ENCODE measurements at regions not wholly inside any gene's neighbourhood (a gene's known extent, or its start where the extent isn't known, plus 50 kb on each side); places are given as distances from the start of the nearest gene placed in this dataset.

GRCh38 chr1:245091171-245091621 is 63.6 kb upstream of the KIF26B start:
- Histone ChIP-seq H3F3A (ENCODE audit: insufficient read depth, low read length, poor library complexity, severe bottlenecking) (no peaks in the 10 kb centered on the region), H3K9me3 (ENCODE audit: low read length) (no peaks in the 10 kb centered on the region), H3K27ac (ENCODE audit: low read length) (no peak overlapping the region), H3K4me2 (ENCODE audit: low read length) (no peak overlapping the region), H2AFZ (ENCODE audit: low read depth, low read length) (no peak overlapping the region), H4K20me1 (ENCODE audit: insufficient read depth) (no peaks in the 10 kb centered on the region), H3K9me2 (ENCODE audit: insufficient read depth, low read length) (no peaks in the 10 kb centered on the region), H3K9ac (ENCODE audit: low read length) (no peak overlapping the region), H3K27me3 (ENCODE audit: insufficient read depth, low read depth, low read length) (no peaks in the 10 kb centered on the region), H3K4me3 (ENCODE audit: low read length) (no peak overlapping the region), H3K36me3 (ENCODE audit: insufficient read depth, low read length) (no peaks in the 10 kb centered on the region), H3K79me2 (replicated peaks; ENCODE audit: insufficient read depth, low read length) (no peaks in the 10 kb centered on the region)
- TF ChIP-seq EP300 (conservative IDR thresholded peaks at IDR 0.05; ENCODE audit: poor library complexity, severe bottlenecking) (no peak), SMC3 (conservative IDR thresholded peaks at IDR 0.05; ENCODE audit: poor library complexity) (no peak), RAD21 (conservative IDR thresholded peaks at IDR 0.05) (no peak), POLR2AphosphoS5 (IDR thresholded peaks at IDR 0.05) (no peak), MXI1 (conservative IDR thresholded peaks at IDR 0.05; ENCODE audit: poor library complexity, severe bottlenecking) (no peak), CTCF (IDR thresholded peaks at IDR 0.05; ENCODE audit: poor library complexity, severe bottlenecking) (no peak), TAF1 (IDR thresholded peaks at IDR 0.05; ENCODE audit: low read depth) (no peak)

- no peaks in the 10 kb centered on the region for H3K79me2 ChIP-seq (replicated peaks; ENCODE audit: insufficient read depth, low read length)
- H3K9ac ChIP-seq (ENCODE audit: low read length), result no peak overlapping the region
- TF ChIP-seq SMC3 (conservative IDR thresholded peaks at IDR 0.05; ENCODE audit: poor library complexity) (no peak), CTCF (IDR thresholded peaks at IDR 0.05; ENCODE audit: poor library complexity, severe bottlenecking) (no peak), TAF1 (IDR thresholded peaks at IDR 0.05; ENCODE audit: low read depth) (no peak), RAD21 (conservative IDR thresholded peaks at IDR 0.05) (no peak), REST (IDR thresholded peaks at IDR 0.05; ENCODE audit: borderline replicate concordance) (no peak), EP300 (conservative IDR thresholded peaks at IDR 0.05; ENCODE audit: poor library complexity, severe bottlenecking) (no peak), EZH2 (IDR thresholded peaks at IDR 0.05; ENCODE audit: borderline replicate concordance, insufficient read depth, low read length, poor library complexity, severe bottlenecking) (no peak), MXI1 (conservative IDR thresholded peaks at IDR 0.05; ENCODE audit: poor library complexity, severe bottlenecking) (no peak), POLR2AphosphoS5 (IDR thresholded peaks at IDR 0.05) (no peak)
- no peak overlapping the region for H2AFZ ChIP-seq (ENCODE audit: low read depth, low read length)
- H3K27ac ChIP-seq (ENCODE audit: low read length), result no peak overlapping the region
- no peaks in the 10 kb centered on the region for H3F3A ChIP-seq (ENCODE audit: insufficient read depth, low read length, poor library complexity, severe bottlenecking)
- H3K36me3 ChIP-seq (ENCODE audit: insufficient read depth, low read length), result no peaks in the 10 kb centered on the region
- H3K4me3 ChIP-seq (ENCODE audit: low read length), result no peak overlapping the region
- no peak overlapping the region for H3K4me2 ChIP-seq (ENCODE audit: low read length)
- no peaks in the 10 kb centered on the region for H3K9me2 ChIP-seq (ENCODE audit: insufficient read depth, low read length)
- no peaks in the 10 kb centered on the region for H4K20me1 ChIP-seq (ENCODE audit: insufficient read depth)
- no peaks in the 10 kb centered on the region for H3K27me3 ChIP-seq (ENCODE audit: insufficient read depth, low read depth, low read length)
- H3K9me3 ChIP-seq (ENCODE audit: low read length), result no peaks in the 10 kb centered on the region
Observed at GRCh38 chr1:245090491-245091090, 64.2 kb upstream of the KIF26B start.

All from neural cell (in vitro differentiated cells).